Ascending aorta (tissue), 2 donors: ENCODE measurements at regions not wholly inside any gene's neighbourhood (a gene's known extent, or its start where the extent isn't known, plus 50 kb on each side); places are given as distances from the start of the nearest gene placed in this dataset.

Source experiments
- DNase-seq, 2 donors: peaks; one replicate each; pipeline ENCODE4 v3.0.0-alpha.2; 2019; ENCODE audit warnings: low spot score in 2 of 2
- H3K27ac ChIP-seq, 2 donors: fragments of 200-600 bp; sonication (generic); one replicate each; pipeline ENCODE4 v1.5.1; 2016 to 2017; ENCODE audit warnings: mild to moderate bottlenecking in 1 of 2
- H3K27me3 ChIP-seq: fragments of 200-600 bp; sonication (generic); one replicate; pipeline ENCODE4 v1.5.1; 2017
- H3K36me3 ChIP-seq, 2 donors: fragments of 200-600 bp; sonication (generic); one replicate each; pipeline ENCODE4 v1.5.1; 2016
- H3K4me1 ChIP-seq, 2 donors: fragments of 200-600 bp; sonication (generic); one replicate each; pipeline ENCODE4 v1.5.1; 2016 to 2017; ENCODE audit warnings: mild to moderate bottlenecking in 1 of 2
- H3K4me3 ChIP-seq, 2 donors: fragments of 200-600 bp; sonication (generic); one replicate each; pipeline ENCODE4 v1.5.1; 2016 to 2017; ENCODE audit warnings: mild to moderate bottlenecking in 1 of 2
- H3K9me3 ChIP-seq, 2 donors: fragments of 200-600 bp; sonication (generic); one replicate each; pipeline ENCODE4 v1.5.1; 2016
- intact Hi-C: fragments of 100-400 bp; cut with DNase I; formaldehyde crosslinking; loops from one replicate; pipeline ENCODE4 v1.15.1; 2023
- TF ChIP-seq, protein P1 (sequence below), 3 experiments: fragments of 200-600 bp in 2 of 3; fragments of 450-650 bp in 1 of 3; sonication (generic) in 2 of 3; IDR thresholded peaks; one replicate each; pipeline ENCODE4 v1.5.1; 2016 to 2019; ENCODE audit warnings: antibody characterized with exemption in 3 of 3, mild to moderate bottlenecking in 1 of 3, moderate library complexity in 1 of 3

DNA sequence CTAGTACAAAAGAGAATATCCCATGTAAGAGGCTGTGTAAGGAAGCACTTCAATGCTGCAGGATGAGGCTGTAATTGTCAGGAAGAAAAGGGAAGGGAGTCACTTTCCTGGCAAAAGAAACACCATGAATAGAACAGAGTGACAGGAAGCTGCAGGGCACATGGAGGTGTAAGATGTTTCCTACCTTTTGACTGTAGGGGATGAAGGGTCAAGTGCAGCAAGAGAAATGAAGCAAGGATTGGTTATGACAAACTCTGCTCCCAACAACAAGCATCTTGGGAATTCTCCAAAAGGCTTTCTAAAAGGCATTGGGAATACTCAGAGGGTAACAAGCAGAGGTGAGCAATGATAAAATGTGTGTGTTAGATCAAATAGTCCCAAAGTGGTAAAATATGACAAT is 74.3 kb upstream of the NPY2R start:
- TF ChIP-seq, protein P1, sequence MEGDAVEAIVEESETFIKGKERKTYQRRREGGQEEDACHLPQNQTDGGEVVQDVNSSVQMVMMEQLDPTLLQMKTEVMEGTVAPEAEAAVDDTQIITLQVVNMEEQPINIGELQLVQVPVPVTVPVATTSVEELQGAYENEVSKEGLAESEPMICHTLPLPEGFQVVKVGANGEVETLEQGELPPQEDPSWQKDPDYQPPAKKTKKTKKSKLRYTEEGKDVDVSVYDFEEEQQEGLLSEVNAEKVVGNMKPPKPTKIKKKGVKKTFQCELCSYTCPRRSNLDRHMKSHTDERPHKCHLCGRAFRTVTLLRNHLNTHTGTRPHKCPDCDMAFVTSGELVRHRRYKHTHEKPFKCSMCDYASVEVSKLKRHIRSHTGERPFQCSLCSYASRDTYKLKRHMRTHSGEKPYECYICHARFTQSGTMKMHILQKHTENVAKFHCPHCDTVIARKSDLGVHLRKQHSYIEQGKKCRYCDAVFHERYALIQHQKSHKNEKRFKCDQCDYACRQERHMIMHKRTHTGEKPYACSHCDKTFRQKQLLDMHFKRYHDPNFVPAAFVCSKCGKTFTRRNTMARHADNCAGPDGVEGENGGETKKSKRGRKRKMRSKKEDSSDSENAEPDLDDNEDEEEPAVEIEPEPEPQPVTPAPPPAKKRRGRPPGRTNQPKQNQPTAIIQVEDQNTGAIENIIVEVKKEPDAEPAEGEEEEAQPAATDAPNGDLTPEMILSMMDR (IDR thresholded peaks at IDR 0.05): no peak
- H3K4me1 ChIP-seq: no peaks in the 10 kb centered on the region
- no peak for DNase-seq
- no peak overlapping the region for H3K27ac ChIP-seq
- no peaks in the 10 kb centered on the region for H3K27me3 ChIP-seq
- no peaks in the 10 kb centered on the region for H3K36me3 ChIP-seq
- H3K9me3 ChIP-seq: no peaks in the 10 kb centered on the region
- H3K4me3 ChIP-seq: no peak overlapping the region
- intact Hi-C loops: no loop called here

GRCh38 chr4:155140889-155141288 is 67.5 kb upstream of the NPY2R start:
- no peak overlapping the region for H3K27ac ChIP-seq
- H3K9me3 ChIP-seq: no peaks in the 10 kb centered on the region
- H3K4me1 ChIP-seq: no peaks in the 10 kb centered on the region
- TF ChIP-seq, protein P1 (IDR thresholded peaks at IDR 0.05): no peak
- intact Hi-C loops: no loop called here
- H3K27me3 ChIP-seq: no peaks in the 10 kb centered on the region
- H3K36me3 ChIP-seq: no peaks in the 10 kb centered on the region
- H3K4me3 ChIP-seq: no peak overlapping the region
- no peak for DNase-seq

DNA sequence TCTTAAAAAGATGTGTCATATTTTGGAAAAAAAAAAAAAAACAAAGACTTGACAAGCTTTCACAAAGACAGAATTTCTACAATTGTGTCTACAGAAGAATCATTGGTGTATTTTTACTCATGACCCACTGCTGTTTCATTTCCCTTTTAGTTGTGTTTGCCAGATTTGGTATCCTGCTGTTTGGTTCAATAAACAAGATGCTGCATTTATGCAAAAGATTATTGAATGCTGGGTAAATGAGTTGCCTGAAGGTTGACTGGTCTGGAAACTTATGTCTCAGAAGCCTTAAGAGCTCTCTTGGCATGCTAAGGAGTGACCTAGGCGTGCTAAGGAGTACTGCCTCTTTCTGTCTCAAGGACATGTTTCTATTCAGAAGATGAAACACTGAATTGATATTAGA is 64.9 kb upstream of the NPY2R start:
- Histone ChIP-seq H3K27me3 (no peaks in the 10 kb centered on the region), H3K36me3 (no peaks in the 10 kb centered on the region), H3K9me3 (no peaks in the 10 kb centered on the region), H3K27ac (no peak overlapping the region), H3K4me3 (no peak overlapping the region), H3K4me1 (no peaks in the 10 kb centered on the region)
- DNase-seq: no peak
- intact Hi-C loops: no loop called here
- TF ChIP-seq, protein P1 (IDR thresholded peaks at IDR 0.05): no peak
